ENCODE measurements at regions not wholly inside any gene's neighbourhood (a gene's known extent, or its start where the extent isn't known, plus 50 kb on each side); places are given as distances from the start of the nearest gene placed in this dataset.

DNA sequence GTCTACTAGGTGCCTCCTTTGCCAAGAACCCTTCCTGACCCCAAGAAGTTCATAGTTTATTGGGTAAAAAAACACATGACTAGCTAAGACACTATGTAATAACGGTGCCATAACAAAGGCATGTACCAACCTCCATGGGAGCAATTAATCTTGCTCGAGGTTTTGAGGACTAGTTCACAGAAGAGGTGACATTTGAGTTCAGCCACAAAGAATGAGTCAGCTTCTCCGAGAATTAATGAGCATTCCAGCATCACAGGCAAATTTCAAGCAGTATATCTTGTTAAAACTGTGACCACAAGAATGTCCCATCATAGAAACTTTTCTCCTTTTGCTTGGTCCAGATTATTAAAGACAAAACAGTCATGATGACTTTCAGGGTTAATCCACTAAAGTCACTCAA, 113.0 kb upstream of the RAP1B start:
- Mint-ChIP-seq H3K4me1 (no peaks in the 10 kb centered on the region), H3K36me3 (ENCODE audit: low read depth) (no peaks in the 10 kb centered on the region), H3K27ac (ENCODE audit: unreplicated experiment) (no peak overlapping the region), H3K27me3 (ENCODE audit: low read depth) (peaks cover 2% of the 10 kb centered on the region), H3K4me3 (no peak overlapping the region), H3K9me3 (no peaks in the 10 kb centered on the region)
- TF ChIP-seq, protein P1, sequence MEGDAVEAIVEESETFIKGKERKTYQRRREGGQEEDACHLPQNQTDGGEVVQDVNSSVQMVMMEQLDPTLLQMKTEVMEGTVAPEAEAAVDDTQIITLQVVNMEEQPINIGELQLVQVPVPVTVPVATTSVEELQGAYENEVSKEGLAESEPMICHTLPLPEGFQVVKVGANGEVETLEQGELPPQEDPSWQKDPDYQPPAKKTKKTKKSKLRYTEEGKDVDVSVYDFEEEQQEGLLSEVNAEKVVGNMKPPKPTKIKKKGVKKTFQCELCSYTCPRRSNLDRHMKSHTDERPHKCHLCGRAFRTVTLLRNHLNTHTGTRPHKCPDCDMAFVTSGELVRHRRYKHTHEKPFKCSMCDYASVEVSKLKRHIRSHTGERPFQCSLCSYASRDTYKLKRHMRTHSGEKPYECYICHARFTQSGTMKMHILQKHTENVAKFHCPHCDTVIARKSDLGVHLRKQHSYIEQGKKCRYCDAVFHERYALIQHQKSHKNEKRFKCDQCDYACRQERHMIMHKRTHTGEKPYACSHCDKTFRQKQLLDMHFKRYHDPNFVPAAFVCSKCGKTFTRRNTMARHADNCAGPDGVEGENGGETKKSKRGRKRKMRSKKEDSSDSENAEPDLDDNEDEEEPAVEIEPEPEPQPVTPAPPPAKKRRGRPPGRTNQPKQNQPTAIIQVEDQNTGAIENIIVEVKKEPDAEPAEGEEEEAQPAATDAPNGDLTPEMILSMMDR (conservative IDR thresholded peaks at IDR 0.05): no peak
- no peak for DNase-seq (ENCODE audit: low read depth, low spot score)

DNA sequence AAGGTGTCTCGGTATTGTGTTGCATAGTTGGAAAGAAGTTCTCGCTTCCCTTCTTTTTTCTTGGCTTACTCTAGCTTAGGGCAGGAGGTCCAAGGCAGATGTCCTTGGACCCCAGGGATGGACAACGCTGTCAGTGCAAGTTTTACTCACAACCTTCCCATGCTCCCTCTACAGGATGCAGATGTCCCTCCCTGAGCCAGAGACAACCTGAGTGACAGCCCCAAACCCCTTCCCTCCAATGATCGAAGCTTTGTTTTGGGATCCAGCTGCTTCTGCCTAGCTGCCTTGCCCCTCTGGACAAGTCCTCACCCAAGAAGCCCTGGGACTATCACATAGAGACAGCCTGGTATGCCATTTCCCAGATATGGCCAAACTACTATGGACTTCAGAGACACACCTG, 112.0 kb upstream of the RAP1B start:
- H3K36me3 Mint-ChIP-seq (ENCODE audit: low read depth): no peaks in the 10 kb centered on the region
- no peak overlapping the region for H3K4me3 Mint-ChIP-seq
- H3K27ac Mint-ChIP-seq (ENCODE audit: unreplicated experiment): no peak overlapping the region
- H3K27me3 Mint-ChIP-seq (ENCODE audit: low read depth): peaks cover 4% of the 10 kb centered on the region
- H3K9me3 Mint-ChIP-seq: no peaks in the 10 kb centered on the region
- TF ChIP-seq, protein P1 (conservative IDR thresholded peaks at IDR 0.05): no peak
- H3K4me1 Mint-ChIP-seq: no peaks in the 10 kb centered on the region
- no peak for DNase-seq (ENCODE audit: low read depth, low spot score)

DNA sequence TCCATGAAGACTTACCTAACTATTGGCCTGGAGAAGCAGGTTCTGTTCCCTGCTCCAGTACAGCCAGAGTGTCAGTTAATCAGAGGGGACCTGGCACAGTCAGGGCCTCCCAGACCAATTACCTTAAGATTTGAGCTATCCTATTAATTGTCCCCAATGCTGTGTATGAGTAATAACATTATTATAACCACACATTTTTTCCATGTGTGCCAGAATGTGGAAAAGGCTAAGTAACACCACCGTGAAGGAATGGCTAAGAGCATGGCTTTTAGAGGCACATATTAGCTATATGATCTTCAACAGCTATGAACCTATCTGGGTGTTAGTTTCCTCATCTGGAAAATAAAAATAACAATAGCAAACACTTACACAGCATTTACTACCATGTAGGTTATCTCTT, 111.1 kb upstream of the RAP1B start:
- Mint-ChIP-seq H3K4me1 (no peaks in the 10 kb centered on the region), H3K27me3 (ENCODE audit: low read depth) (peaks cover 4% of the 10 kb centered on the region), H3K27ac (ENCODE audit: unreplicated experiment) (no peak overlapping the region), H3K9me3 (no peaks in the 10 kb centered on the region), H3K36me3 (ENCODE audit: low read depth) (no peaks in the 10 kb centered on the region), H3K4me3 (no peak overlapping the region)
- no peak for DNase-seq (ENCODE audit: low read depth, low spot score)
- TF ChIP-seq, protein P1 (conservative IDR thresholded peaks at IDR 0.05): no peak

DNA sequence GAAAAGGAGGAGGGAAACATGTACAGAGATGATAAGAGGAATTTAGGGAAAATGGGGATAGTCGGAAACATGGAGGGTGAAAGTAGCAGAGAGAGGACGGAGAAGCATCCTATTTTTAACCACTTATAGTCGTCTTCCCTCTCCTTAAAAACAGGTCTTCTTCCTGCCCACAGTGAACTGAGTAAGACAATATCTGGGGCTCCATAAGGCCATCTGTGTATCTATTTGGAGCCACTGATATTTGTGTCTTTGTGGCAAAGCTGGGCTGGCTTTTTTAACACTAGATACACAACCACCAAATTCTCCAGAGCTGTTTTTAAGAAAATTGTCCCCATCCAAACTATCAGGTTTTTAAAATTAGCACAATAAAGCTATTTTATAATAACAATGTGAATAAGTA, 109.5 kb upstream of the RAP1B start:
- Mint-ChIP-seq H3K4me3 (no peak overlapping the region), H3K36me3 (ENCODE audit: low read depth) (no peaks in the 10 kb centered on the region), H3K27ac (ENCODE audit: unreplicated experiment) (no peak overlapping the region), H3K4me1 (no peaks in the 10 kb centered on the region), H3K27me3 (ENCODE audit: low read depth) (peaks cover 4% of the 10 kb centered on the region), H3K9me3 (no peaks in the 10 kb centered on the region)
- TF ChIP-seq, protein P1 (conservative IDR thresholded peaks at IDR 0.05): no peak
- no peak for DNase-seq (ENCODE audit: low read depth, low spot score)

DNA sequence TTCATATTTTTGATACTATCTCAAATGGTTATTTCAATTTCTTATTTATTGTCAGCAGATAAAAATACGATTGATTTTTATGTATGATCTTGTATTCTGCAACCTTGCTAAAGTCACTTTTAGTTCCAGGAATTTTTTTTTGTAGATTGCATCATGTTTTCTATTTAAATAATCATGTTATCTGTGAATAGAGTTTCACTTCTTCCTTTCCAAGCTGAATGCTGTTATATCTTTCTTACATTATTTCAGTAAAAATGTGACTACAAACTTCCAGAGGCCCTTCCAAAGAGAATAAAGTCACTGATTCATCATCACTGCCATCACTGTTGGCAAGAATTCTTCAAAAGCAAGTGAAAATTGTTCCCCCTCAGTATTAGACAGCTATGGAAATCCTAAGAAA, 104.7 kb upstream of the RAP1B start:
- H3K9me3 Mint-ChIP-seq: peaks cover 4% of the 10 kb centered on the region
- no peaks in the 10 kb centered on the region for H3K36me3 Mint-ChIP-seq (ENCODE audit: low read depth)
- peaks cover 2% of the 10 kb centered on the region for H3K27me3 Mint-ChIP-seq (ENCODE audit: low read depth)
- H3K4me1 Mint-ChIP-seq: no peaks in the 10 kb centered on the region
- no peak for DNase-seq (ENCODE audit: low read depth, low spot score)
- no peak overlapping the region for H3K4me3 Mint-ChIP-seq
- H3K27ac Mint-ChIP-seq (ENCODE audit: unreplicated experiment): no peak overlapping the region
- TF ChIP-seq, protein P1 (conservative IDR thresholded peaks at IDR 0.05): no peak

DNA sequence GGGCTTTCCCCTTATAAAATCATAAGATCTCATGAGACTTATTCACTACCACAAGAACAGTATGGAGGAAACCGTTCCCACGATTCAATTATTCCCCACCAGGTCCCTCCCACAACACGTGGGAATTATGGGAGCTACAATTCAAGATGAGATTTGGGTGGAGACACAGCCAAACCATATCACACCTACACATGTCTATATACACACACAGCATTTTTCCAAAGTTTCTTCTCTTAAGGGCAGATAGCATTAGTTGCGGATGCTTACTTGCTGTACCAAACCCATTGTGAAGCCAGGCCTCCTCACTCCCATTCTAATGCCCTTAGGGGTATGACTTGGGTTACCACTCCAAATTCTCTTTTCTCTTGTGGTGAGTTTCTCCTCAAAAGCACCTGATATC, 104.1 kb upstream of the RAP1B start:
- TF ChIP-seq, protein P1 (conservative IDR thresholded peaks at IDR 0.05): no peak
- H3K27me3 Mint-ChIP-seq (ENCODE audit: low read depth): peaks cover 2% of the 10 kb centered on the region
- H3K9me3 Mint-ChIP-seq: peaks cover 4% of the 10 kb centered on the region
- H3K36me3 Mint-ChIP-seq (ENCODE audit: low read depth): no peaks in the 10 kb centered on the region
- no peak overlapping the region for H3K4me3 Mint-ChIP-seq
- no peaks in the 10 kb centered on the region for H3K4me1 Mint-ChIP-seq
- no peak for DNase-seq (ENCODE audit: low read depth, low spot score)
- no peak overlapping the region for H3K27ac Mint-ChIP-seq (ENCODE audit: unreplicated experiment)
